GM23248 (cell line): ENCODE measurements at regions not wholly inside any gene's neighbourhood (a gene's known extent, or its start where the extent isn't known, plus 50 kb on each side); places are given as distances from the start of the nearest gene placed in this dataset.

Experiments
- DNase-seq: peaks from one replicate; pipeline ENCODE4 v3.0.0-alpha.2; 2015
- H2AFZ ChIP-seq: fragments of 200-600 bp; sonication (generic); 2 replicates; pipeline ENCODE4 v1.6.1; 2016; ENCODE audit warnings: antibody characterized with exemption
- H3F3A ChIP-seq: fragments of 200-600 bp; sonication (generic); 2 replicates; pipeline ENCODE4 v1.6.1; 2016; ENCODE audit warnings: mild to moderate bottlenecking, antibody characterized with exemption, mixed run types; ENCODE audit not compliant: insufficient read depth
- H3K27ac ChIP-seq: fragments of 200-600 bp; sonication (generic); 2 replicates; pipeline ENCODE4 v1.5.1; 2016; ENCODE audit warnings: mild to moderate bottlenecking
- H3K27me3 ChIP-seq: fragments of 200-600 bp; sonication (generic); replicated peaks from 2 replicates; pipeline ENCODE4 v1.6.1; 2016; ENCODE audit warnings: mild to moderate bottlenecking; ENCODE audit not compliant: insufficient read depth
- H3K36me3 ChIP-seq: fragments of 200-600 bp; sonication (generic); 2 replicates; pipeline ENCODE4 v1.6.1; 2016; ENCODE audit warnings: low read depth, mild to moderate bottlenecking
- H3K4me1 ChIP-seq: fragments of 200-600 bp; sonication (generic); 2 replicates; pipeline ENCODE4 v1.6.1; 2016; ENCODE audit warnings: mild to moderate bottlenecking; ENCODE audit not compliant: insufficient read depth
- H3K4me2 ChIP-seq: fragments of 200-600 bp; sonication (generic); one replicate; pipeline ENCODE4 v1.6.1; 2016; ENCODE audit warnings: mild to moderate bottlenecking; ENCODE audit not compliant: unreplicated experiment
- H3K4me3 ChIP-seq: fragments of 200-600 bp; sonication (generic); 2 replicates; pipeline ENCODE4 v1.5.1; 2016; ENCODE audit warnings: mild to moderate bottlenecking
- H3K79me2 ChIP-seq: fragments of 200-600 bp; sonication (generic); 2 replicates; pipeline ENCODE4 v1.6.1; 2016; ENCODE audit warnings: mild to moderate bottlenecking; ENCODE audit not compliant: insufficient read depth
- H3K9ac ChIP-seq: fragments of 200-600 bp; sonication (generic); 2 replicates; pipeline ENCODE4 v1.6.1; 2016; ENCODE audit warnings: mild to moderate bottlenecking
- H3K9me2 ChIP-seq: fragments of 200-600 bp; sonication (generic); 2 replicates; pipeline ENCODE4 v1.6.1; 2016; ENCODE audit warnings: mixed run types, mild to moderate bottlenecking, moderate library complexity; ENCODE audit not compliant: insufficient read depth
- H3K9me3 ChIP-seq: fragments of 200-600 bp; sonication (generic); one replicate; pipeline ENCODE4 v1.6.1; 2017; ENCODE audit warnings: low read depth
- H4K20me1 ChIP-seq: fragments of 200-600 bp; sonication (generic); 2 replicates; pipeline ENCODE4 v1.6.0; 2016; ENCODE audit not compliant: insufficient read depth
- EZH2 ChIP-seq: fragments of 200-600 bp; sonication (generic); IDR thresholded peaks from 2 replicates; pipeline ENCODE4 v1.6.1; 2018; ENCODE audit warnings: antibody characterized with exemption, mild to moderate bottlenecking; ENCODE audit not compliant: insufficient read depth, poor library complexity, severe bottlenecking
- EZH2phosphoT487 ChIP-seq: fragments of 200-600 bp; sonication (generic); IDR thresholded peaks from 2 replicates; pipeline ENCODE4 v1.6.1; 2018; ENCODE audit warnings: antibody characterized with exemption, moderate library complexity, mild to moderate bottlenecking, low read depth; ENCODE audit not compliant: insufficient read depth
- WGBS, 2 experiments: methylation state at CpG; one replicate each; pipeline ENCODE4 v1.1.6; 2015 to 2017; ENCODE audit warnings: low lambda C conversion rate in 2 of 2, low coverage in 1 of 2; ENCODE audit errors: missing lambda C conversion rate in 2 of 2; 5-methylcytosine and 5-hydroxymethylcytosine counted together
- in situ Hi-C: fragments of 300-500 bp; cut with MboI; formaldehyde crosslinking; loops from 2 replicates; pipeline ENCODE4 v1.15.0; 2020

DNA sequence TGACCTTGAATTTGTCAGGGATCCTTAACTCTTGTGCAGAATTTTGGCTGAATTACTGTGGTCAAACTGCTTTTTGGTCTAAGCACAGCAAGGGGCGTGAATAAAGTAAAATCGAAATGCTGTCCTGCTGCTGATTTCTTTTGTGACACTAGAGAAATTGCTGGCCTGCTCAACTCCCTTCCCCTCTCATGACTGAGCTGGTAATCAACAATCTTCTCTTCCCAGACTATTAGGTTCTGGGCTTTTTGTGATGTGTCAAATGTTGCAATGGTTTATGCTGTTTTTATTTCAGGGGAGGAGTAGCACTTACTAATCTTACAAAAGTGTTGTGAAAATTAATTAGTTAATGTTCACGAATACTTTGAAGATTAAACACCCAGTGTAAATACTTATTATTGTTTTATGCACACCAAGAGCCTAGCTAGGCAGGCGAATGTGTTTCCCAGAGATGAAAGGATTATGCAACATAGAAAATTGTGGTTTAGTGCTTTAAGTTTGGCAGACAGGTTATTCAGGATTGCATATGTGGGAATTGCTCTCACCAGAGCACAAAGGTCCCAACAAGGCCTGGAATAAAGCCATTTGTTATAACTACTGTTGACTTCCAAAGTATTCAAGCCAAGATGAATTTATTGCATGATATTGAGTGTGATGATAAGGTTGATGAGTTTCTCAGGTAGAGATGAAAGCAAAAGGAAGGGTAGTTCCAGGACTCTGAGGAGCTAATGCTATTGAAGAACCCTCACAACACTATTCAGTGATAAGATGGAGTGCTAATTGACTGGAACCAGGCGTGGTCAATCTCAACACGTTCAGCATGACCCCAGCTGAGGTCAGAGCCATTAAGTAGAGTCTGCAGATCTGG is 280.7 kb upstream of the ZNF608 start:
- 66 to 75% methylated on average over 6 of the region's 6 CpGs for whole genome bisulfite sequencing, 2 experiments
- no peak overlapping the region for H3K4me3 ChIP-seq
- TF ChIP-seq EZH2 (no peak), EZH2phosphoT487 (no peak)
- H3K79me2 ChIP-seq = no peaks in the 10 kb centered on the region
- in situ Hi-C loops = no loop called here
- no peak overlapping the region for H2AFZ ChIP-seq
- no peak overlapping the region for H3K9ac ChIP-seq
- no peaks in the 10 kb centered on the region for H3K9me2 ChIP-seq
- no peaks in the 10 kb centered on the region for H3K4me1 ChIP-seq
- no peak overlapping the region for H3K27ac ChIP-seq
- no peaks in the 10 kb centered on the region for H3K27me3 ChIP-seq
- H3K36me3 ChIP-seq = no peaks in the 10 kb centered on the region
- H4K20me1 ChIP-seq = no peaks in the 10 kb centered on the region
- H3K9me3 ChIP-seq = no peaks in the 10 kb centered on the region
- no peak for DNase-seq
- H3F3A ChIP-seq = no peaks in the 10 kb centered on the region
- no peak overlapping the region for H3K4me2 ChIP-seq

DNA sequence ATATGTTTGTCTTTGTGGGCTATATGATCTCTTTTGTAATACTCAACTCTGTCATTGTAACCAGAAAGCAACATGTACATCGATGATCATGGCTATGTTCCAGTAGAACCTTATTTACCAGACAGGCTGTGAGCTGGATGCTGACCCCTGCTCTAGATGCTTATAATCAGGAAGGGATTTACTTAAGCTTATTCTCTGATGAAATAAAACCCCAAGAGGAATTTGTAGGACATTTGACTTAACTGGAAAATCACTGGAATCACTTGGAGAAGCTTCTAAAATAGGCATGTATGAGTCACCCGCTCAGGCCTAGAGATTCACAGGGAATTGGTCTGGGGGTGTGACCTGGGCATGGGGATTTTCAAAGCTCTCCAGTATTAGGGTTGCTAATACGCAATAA is 285.8 kb upstream of the ZNF608 start:
- no peaks in the 10 kb centered on the region for H3F3A ChIP-seq
- peak; percentile 29 for DNase-seq
- H3K4me3 ChIP-seq = no peak overlapping the region
- no peak for TF ChIP-seq EZH2
- H3K27ac ChIP-seq = no peak overlapping the region
- no peaks in the 10 kb centered on the region for H3K36me3 ChIP-seq
- H3K4me2 ChIP-seq = no peak overlapping the region
- no peaks in the 10 kb centered on the region for H4K20me1 ChIP-seq
- H2AFZ ChIP-seq = no peak overlapping the region
- H3K9me2 ChIP-seq = no peaks in the 10 kb centered on the region
- no peaks in the 10 kb centered on the region for H3K79me2 ChIP-seq
- H3K4me1 ChIP-seq = no peaks in the 10 kb centered on the region
- no peak overlapping the region for H3K9ac ChIP-seq
- H3K9me3 ChIP-seq = no peaks in the 10 kb centered on the region
- H3K27me3 ChIP-seq = no peaks in the 10 kb centered on the region
- 80 to 81% methylated on average over 3 of the region's 3 CpGs for WGBS, 2 experiments
- in situ Hi-C loops = no loop called here

DNA sequence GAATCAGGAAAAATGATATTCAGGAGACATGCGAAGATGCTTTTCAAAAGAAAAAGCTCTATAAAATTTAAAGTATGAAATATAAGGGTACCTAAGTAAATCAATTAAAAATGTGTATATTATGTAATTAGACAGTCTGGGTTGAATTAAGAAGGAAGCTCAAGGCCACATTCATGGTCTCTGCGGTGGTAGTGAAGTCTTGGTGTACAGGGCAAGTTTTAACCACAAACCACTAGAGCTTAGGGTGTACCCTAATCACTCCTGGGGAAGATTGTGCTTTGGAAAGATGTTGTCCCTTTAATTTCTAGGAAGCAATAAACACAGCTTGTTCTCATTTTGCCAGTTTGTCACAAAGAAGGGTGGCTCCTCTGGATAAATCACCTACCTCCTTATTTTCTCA is 287.2 kb upstream of the ZNF608 start:
- Histone ChIP-seq H3K79me2 (no peaks in the 10 kb centered on the region), H3K9me3 (no peaks in the 10 kb centered on the region), H3K27ac (no peak overlapping the region), H2AFZ (no peak overlapping the region), H3K4me1 (no peaks in the 10 kb centered on the region), H3K27me3 (no peaks in the 10 kb centered on the region), H3K9me2 (no peaks in the 10 kb centered on the region), H3F3A (no peaks in the 10 kb centered on the region), H4K20me1 (no peaks in the 10 kb centered on the region), H3K36me3 (no peaks in the 10 kb centered on the region), H3K4me3 (no peak overlapping the region), H3K9ac (no peak overlapping the region), H3K4me2 (no peak overlapping the region)
- WGBS, 2 experiments = 88 to 90% methylated on average over 2 of the region's 2 CpGs
- no peak for DNase-seq
- in situ Hi-C loops = no loop called here
- TF ChIP-seq EZH2phosphoT487 (no peak), EZH2 (no peak)

DNA sequence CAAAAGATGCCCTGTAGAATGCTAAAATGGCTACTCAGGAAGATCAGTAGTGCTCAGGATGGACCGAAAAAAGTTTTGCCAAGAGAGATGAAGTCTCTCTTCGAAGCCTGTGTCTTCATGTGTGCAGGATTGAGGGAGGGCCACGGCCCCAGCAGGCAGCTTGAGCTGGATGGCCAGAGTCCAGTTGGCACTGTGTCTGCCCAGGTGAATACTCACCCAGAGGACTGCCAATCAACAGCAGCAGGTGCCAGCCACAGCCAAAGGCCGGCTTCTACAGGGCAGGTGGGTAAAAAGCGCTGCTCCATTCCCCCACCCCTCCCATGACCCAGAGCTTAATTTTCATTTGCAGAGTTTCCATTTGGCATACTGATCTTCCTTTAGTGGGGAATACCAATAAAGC is 287.9 kb upstream of the ZNF608 start:
- Histone ChIP-seq H3K4me2 (no peak overlapping the region), H3K27me3 (no peaks in the 10 kb centered on the region), H4K20me1 (no peaks in the 10 kb centered on the region), H3K79me2 (no peaks in the 10 kb centered on the region), H3F3A (no peaks in the 10 kb centered on the region), H3K36me3 (no peaks in the 10 kb centered on the region), H3K9me2 (no peaks in the 10 kb centered on the region), H3K4me3 (no peak overlapping the region), H3K4me1 (no peaks in the 10 kb centered on the region), H3K27ac (no peak overlapping the region), H3K9me3 (no peaks in the 10 kb centered on the region), H3K9ac (no peak overlapping the region), H2AFZ (no peak overlapping the region)
- no peak for DNase-seq
- in situ Hi-C loops = no loop called here
- WGBS, 2 experiments = 89 to 97% methylated on average over 5 of the region's 5 CpGs
- TF ChIP-seq EZH2phosphoT487 (no peak), EZH2 (no peak)

DNA sequence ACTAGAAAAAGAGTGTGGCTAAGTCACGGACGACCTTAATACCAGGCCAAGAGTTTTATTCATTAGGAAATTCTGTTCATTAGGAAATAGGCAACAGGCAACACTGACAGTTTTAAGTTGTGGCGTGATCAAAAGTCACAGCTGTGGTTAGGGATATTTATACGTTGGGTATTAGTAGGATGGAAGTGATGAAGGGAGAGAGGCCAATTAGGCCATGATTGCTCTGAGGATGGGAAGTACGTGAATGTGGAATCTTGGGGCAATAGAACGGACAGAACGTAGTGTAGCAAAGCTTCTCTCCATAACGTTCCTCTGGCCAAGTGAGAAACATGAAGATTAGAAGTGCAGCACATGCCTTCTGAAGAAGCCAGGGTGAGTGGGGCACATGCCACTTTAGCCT is 290.1 kb upstream of the ZNF608 start:
- H3K4me2 ChIP-seq = no peak overlapping the region
- no peak overlapping the region for H3K27ac ChIP-seq
- no peaks in the 10 kb centered on the region for H3K9me3 ChIP-seq
- no peaks in the 10 kb centered on the region for H3K27me3 ChIP-seq
- H3K9me2 ChIP-seq = no peaks in the 10 kb centered on the region
- no peak overlapping the region for H3K9ac ChIP-seq
- no peak for DNase-seq
- no peak overlapping the region for H3K4me3 ChIP-seq
- no peak overlapping the region for H2AFZ ChIP-seq
- WGBS, 2 experiments = 85 to 90% methylated on average over 8 of the region's 8 CpGs
- no peaks in the 10 kb centered on the region for H3K36me3 ChIP-seq
- in situ Hi-C loops = no loop called here
- no peaks in the 10 kb centered on the region for H3K4me1 ChIP-seq
- H4K20me1 ChIP-seq = no peaks in the 10 kb centered on the region
- no peaks in the 10 kb centered on the region for H3K79me2 ChIP-seq
- no peak for TF ChIP-seq EZH2phosphoT487
- TF ChIP-seq EZH2 = no peak
- H3F3A ChIP-seq = no peaks in the 10 kb centered on the region
